GM12878 (cell line): ENCODE measurements at regions not wholly inside any gene's neighbourhood (a gene's known extent, or its start where the extent isn't known, plus 50 kb on each side); places are given as distances from the start of the nearest gene placed in this dataset.

ENCODE experiments used
- RFX5 ChIP-seq: IDR thresholded peaks from 2 replicates; pipeline ENCODE4 v1.6.1; 2011; ENCODE audit warnings: low read depth, low read length, improper control_type of control experiment
- TF ChIP-seq, protein P1 (sequence below): IDR thresholded peaks from 2 replicates; pipeline ENCODE4 v1.6.1; 2012; ENCODE audit warnings: mild to moderate bottlenecking, low read depth, low read length

DNA sequence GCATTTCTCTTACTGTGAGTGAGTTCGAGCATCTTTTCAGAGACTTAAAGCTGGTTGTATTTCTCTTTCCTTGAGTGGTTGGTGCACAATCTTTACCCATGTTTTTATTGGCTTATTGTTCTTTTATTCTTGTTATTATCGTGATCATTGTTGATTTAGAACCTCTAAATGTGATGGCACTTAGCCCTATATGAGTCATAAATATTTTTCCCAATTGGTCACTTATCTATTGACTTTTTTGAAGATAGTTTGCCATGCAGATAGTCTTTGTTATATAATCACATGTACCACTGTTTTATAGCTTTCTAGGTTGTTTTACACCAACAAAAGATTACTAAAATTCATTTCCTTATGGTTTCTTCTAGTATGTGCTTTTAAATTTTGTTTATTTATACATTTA, 70.6 kb upstream of the KCNK12 start:
- TF ChIP-seq, protein P1, sequence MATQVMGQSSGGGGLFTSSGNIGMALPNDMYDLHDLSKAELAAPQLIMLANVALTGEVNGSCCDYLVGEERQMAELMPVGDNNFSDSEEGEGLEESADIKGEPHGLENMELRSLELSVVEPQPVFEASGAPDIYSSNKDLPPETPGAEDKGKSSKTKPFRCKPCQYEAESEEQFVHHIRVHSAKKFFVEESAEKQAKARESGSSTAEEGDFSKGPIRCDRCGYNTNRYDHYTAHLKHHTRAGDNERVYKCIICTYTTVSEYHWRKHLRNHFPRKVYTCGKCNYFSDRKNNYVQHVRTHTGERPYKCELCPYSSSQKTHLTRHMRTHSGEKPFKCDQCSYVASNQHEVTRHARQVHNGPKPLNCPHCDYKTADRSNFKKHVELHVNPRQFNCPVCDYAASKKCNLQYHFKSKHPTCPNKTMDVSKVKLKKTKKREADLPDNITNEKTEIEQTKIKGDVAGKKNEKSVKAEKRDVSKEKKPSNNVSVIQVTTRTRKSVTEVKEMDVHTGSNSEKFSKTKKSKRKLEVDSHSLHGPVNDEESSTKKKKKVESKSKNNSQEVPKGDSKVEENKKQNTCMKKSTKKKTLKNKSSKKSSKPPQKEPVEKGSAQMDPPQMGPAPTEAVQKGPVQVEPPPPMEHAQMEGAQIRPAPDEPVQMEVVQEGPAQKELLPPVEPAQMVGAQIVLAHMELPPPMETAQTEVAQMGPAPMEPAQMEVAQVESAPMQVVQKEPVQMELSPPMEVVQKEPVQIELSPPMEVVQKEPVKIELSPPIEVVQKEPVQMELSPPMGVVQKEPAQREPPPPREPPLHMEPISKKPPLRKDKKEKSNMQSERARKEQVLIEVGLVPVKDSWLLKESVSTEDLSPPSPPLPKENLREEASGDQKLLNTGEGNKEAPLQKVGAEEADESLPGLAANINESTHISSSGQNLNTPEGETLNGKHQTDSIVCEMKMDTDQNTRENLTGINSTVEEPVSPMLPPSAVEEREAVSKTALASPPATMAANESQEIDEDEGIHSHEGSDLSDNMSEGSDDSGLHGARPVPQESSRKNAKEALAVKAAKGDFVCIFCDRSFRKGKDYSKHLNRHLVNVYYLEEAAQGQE, result no peak
- no peak for TF ChIP-seq RFX5
